GM18907 (cell line): ENCODE measurements at regions not wholly inside any gene's neighbourhood (a gene's known extent, or its start where the extent isn't known, plus 50 kb on each side); places are given as distances from the start of the nearest gene placed in this dataset.

Experiments
- ATAC-seq: cut with Tn5 transposase; IDR thresholded peaks from one replicate; pipeline ENCODE4 v1.9.1; 2021; ENCODE audit warnings: mild to moderate bottlenecking, moderate library complexity; ENCODE audit not compliant: unreplicated experiment

DNA sequence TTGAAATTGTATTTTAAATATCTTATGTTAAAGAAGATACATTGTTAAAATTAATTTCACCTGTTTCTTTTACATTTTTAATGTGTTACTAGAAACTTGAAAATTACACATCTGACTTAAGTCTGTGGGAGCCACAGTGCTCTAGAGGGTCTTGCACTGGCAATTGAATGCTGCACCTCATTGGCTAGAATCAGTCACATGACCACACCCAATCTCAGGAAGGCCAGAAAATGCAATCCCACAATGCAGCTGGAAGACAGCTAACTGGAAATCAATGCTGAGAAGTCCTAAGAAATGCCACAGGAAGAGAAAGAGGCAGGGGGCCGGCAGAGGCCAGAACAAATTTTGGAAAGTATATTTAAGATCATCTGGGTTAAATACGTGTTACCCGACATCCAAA, 189.2 kb upstream of the POU3F3 start:
- no peak for ATAC-seq

DNA sequence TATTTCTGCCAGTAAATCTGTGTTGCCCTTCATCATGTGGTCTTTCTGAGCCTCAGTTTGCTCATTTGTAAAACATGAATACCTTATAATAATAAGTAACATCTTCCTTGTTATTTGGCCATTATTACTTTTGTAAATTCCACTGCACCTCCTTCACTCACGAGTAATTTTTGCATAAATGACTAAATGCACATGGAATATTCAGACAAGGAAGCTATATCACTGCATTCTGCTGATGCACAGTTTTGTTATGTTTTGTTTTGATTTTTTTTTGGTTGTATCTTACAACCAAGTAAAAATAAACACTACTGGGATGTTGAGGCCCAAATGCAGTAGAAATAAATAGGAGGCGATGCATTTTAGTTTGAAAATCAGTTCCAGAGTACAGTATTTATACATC, 185.3 kb upstream of the POU3F3 start:
- ATAC-seq: no peak

GRCh38 chr2:104673225-104673624, 180.7 kb upstream of the POU3F3 start:
- no peak for ATAC-seq

DNA sequence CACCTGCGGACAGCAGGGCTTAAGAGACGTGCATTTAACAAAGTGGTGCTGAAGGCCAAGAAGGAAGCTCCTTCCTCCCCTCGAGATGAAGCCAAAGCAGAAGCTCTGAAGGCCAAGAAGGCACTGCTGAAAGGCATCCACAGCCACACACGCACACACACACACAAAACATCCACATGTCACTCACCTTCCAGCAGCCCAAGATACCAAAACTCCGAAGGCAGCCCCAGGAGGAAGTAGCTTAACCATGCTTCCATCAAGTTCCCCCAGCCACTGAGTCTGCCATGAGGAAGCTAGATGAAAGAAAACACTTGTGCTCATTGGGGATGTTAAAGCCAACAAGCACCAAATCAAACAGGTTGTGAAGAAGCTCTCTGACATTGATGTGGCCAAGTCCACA, 175.7 kb upstream of the POU3F3 start:
- no peak for ATAC-seq

- ATAC-seq: no peak
These were observed 168.3 kb upstream of the POU3F3 start for GRCh38 chr2:104685591-104685990.

DNA sequence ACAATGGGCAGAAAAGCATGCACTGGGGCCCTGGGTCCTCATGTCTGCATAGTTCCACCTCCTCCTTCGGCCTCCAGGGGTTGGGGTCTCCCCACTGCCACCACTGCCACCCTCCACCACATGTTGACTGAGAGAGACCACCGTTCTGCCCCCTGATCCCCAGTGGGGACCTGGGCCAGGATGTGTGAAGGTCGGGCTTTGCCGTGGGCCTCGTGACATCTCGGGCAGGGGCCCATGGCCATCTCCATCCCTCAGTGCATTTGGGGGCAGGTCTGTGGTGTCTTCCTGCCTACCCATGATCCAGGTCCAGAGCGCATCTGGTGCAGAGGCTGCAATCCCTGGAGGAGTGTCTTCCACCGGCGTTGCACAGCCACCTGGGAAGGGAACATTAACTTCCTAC, 166.8 kb upstream of the POU3F3 start:
- ATAC-seq: no peak

- no peak for ATAC-seq
These were observed 163.5 kb upstream of the POU3F3 start for GRCh38 chr2:104690255-104690984.

DNA sequence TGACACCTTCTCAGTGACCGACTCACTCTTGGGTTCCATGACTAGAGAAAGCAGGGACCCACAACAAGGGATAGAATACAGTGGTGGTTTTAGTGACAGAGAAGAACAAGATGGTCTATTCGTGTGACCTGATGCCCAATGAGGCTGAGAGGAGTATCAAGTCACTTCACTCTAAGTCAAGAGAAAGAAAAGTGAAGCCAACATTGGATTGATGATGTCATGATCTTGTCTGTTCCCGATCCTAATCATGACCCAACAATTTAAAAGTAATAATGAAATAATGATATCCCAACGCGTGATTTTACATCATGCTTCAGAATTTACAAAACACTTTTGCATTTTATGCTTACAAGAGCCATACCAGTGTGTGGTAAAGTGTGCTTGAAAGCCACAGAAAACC, 155.6 kb upstream of the POU3F3 start:
- no peak for ATAC-seq

DNA sequence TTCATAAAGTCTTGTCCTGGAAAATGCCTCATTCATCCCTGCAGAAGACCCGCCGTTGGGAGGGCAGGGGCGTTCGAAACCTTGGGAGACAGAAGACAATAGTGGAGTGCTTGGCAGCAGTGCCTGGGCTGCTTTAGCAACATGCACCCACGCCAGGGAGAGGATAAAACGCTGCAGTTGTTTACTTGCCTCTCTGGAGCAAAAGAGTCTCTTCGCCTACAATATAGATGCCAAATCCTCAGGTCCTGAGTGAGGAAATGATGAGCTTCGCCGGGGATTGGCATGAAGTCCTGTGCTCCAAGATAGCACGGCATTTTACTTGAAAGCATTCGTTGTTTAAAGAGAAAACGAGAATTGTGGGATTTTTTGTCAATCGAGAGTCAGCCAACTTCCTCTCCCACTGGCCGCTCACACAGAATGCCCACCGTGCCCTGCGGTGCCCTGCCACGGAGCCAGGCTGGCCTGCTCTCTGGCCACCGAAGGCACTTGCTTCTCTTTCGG, 152.5 kb upstream of the POU3F3 start:
- ATAC-seq: no peak

DNA sequence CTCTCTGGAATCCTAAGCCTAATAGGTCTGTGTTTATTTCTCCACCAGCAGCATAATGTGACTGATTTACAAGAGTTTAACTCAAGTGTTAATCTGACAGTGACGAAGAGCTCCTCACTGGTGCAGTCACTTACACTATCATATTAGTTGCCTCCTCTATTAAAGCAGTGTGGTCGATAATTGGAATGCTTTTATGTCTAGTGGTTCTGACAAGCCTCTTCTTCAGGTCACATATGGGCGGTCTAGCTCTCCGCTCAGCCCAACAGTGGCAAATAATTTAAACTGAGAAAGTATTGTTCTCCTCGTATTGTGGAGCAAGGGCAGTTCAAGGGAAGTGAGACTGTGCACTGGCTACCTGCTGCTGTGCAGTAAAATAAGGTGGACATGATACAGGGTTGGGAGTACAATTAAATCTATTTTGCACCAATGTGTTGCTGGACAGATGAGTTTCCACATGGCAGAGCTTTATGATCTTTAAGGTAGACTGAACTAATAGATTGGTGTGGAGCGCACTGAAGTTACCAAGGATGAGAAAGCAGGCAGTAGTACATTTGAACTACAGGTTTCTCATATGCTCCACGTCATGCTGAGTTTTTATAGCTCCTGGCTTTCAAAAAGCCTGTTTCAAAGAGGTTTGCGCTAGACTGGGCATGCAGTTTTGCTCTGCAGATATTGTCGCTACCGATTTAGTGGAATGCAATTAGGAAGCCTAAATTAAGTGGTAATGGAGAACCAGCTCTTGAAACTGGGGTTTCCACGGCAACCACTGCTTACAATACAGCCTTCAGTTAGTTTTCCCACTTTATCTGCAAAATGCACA, 151.7 kb upstream of the POU3F3 start:
- no peak for ATAC-seq

DNA sequence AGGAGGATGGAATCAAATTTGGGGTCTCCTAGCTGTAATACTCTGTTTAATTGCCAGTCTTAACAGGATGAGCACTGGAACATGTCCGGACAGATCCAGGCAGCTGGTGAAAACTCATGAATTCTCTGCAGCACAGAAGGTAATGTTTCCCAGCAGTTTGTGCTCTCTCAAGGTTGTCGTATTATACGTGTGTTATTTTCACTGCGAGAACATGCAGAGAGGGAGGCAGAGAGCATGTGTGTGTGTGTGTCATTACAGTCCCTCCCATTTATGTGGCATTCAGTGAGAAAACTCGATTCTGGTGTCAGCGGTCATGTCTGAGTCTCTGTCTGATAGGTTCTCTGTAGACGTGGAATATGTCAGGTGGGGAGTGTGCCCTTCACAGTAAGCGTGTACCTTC, 150.2 kb upstream of the POU3F3 start:
- ATAC-seq: no peak

DNA sequence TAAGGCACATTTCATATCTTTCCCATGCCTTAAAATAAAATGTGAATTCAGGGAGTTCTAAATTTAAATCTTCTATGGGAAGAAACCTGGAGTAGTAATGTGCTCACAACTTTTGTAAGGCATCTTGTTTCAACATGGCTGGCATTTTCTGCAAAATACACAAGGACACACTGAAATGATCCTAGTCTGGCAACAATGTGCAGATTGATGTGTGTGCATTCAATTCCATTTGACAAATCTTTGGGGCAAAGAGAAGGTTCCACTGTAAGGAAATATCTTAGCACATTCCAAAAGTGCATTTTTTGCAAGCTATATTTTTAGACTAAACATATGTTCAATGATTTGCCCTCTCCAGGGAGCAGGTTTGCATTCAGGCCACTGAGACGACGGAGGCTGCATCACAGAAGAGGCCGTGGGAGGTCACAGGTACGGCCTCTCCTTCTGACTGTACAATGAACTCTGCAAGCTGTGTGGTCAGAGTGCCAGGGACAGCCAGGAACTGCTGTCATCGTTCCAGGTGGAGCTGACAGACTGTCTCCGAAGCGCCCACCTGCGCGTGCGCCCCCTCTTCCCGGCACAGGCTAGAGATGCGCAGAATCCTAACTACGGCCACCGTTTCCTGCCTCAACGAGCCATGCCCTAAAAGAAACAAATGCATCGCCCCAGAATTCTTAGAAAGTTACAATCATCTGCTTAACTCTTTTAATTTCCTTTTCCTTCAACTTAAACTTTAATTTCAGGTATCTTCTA, 149.2 kb upstream of the POU3F3 start:
- ATAC-seq: no peak

DNA sequence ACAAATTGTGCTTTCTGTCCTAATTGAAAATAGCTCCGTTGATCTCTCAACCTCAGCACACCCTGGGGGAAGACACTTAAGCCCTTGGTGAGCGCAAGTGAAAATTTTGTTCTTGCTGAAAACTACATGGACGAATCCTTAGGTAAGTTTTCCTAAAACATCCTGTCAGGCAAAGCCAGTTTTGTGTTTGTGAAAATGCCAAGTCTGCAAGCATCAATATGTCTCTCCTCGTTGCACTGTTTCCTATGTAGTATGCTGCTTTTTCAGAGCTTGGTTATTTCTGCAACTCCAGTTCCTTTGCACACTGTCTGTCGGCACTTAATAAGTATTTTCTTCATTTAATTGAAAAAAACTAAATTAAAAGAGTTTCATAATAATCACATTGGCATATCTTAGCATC, 146.9 kb upstream of the POU3F3 start:
- no peak for ATAC-seq

DNA sequence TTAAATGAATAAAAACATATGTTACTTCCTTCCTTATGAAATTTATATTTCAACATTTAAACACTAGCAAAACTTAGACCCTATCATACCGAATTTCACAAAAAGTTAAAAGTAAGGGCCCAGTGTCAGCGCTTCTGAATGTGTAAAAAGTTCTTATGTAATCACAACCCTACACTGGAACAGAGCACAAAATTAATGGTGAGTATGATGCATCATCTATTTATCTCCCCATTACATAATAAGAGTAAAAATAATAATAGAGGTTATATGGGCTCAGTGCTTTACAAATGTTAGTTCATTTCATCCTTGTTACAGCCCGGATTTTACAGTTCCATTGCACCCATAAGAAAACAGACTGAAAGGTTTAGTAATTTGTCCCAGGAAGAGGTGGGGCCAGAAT, 144.9 kb upstream of the POU3F3 start:
- ATAC-seq: no peak

- ATAC-seq: no peak
These were observed 137.9 kb upstream of the POU3F3 start for GRCh38 chr2:104716061-104716460.

GRCh38 chr2:104733226-104733943, 120.5 kb upstream of the POU3F3 start:
- ATAC-seq: peak; percentile 92

DNA sequence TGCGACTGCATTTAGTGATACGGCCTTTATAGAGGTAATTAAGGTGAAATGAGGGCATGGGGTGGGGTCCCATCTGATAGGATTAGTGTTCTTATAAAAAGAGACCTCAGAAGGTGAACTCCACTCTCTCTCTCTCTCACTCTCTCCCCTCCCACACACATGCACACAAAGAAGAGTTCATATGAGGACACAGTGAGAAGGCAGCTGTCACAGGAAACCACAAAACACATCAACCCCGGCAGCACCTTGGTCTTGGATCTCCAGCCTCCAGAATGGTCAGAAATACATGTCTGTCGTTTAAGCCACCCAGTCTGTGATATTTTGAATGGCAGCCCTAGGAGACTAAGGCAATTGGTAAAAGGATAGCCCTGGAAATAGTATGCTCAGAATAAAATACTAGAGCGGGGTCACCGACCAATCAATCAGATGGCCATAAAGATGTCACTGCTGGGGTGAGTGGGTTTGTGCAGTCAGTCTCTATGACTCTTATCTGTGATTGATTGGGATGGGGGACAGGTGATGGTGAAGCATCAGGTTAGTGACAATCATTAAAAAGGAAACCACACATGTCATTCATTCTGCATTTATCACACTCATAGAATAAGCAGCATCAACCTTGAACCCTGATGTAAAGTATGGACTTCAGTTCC, 118.9 kb upstream of the POU3F3 start:
- no peak for ATAC-seq

DNA sequence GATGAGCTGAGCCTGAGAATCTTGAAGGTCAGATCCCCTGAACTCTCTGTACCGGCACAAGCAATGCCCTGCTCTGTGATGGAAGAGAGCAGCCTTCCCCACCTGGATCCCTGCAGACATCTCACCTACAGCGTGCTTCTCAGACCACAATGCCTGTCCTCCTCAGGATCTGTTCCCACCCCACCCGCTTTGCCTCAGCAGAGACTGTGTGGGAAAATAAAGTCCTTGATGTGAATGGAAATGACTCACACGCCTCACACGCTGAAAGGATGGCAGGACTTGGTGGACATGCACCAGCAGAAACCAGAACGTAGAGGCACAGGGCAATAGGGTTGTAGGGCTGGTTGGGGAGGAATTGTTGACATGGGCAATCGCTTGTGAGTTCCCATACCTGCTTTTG, 117.9 kb upstream of the POU3F3 start:
- ATAC-seq: no peak

DNA sequence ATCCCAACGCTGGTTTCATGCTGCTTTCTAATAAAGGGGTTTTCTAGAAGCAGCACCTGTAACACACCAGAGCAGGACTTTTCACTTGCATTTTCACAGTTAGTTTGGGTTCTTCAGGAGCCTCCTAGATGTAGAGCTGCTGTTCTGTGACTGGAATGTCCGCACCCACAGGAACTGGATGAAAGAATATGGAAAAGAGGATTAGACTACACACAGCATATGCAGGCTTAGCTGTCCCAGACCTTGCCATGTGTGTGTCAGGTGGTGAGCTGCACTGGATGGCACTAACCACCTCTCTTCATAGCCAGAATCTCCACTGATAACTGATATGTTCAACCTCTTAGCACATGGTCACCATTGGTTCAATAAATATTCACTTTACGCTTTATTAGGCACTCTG, 112.1 kb upstream of the POU3F3 start:
- no peak for ATAC-seq

DNA sequence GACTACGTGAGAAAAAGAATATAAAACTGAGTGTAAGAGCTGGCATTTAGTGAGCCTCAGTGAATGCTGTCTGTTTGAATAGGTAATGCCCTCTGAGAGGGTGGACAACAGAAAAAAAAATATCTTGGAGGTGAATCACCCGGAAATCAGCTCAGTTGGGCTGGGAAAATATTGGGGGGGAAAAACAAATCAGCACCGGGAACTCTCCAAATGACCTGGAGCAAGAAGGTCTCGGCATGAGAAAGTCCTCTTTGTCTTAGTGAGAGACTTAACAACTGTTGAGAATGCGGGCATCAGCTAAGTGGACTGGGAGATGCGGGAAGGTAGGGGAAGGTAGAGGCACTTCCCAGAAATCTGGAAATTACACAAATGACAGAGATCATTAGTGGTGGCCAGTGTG, 109.4 kb upstream of the POU3F3 start:
- ATAC-seq: no peak
